GM23338 (cell line): ENCODE measurements at regions not wholly inside any gene's neighbourhood (a gene's known extent, or its start where the extent isn't known, plus 50 kb on each side); places are given as distances from the start of the nearest gene placed in this dataset.

Experiments used
- ATAC-seq: fragments of 200-7000 bp; cut with Tn5 transposase; 3 replicates; pipeline ENCODE4 v1.9.1; 2020
- DNase-seq: peaks from one replicate; pipeline ENCODE4 v3.0.0-alpha.2; 2015; ENCODE audit warnings: low spot score
- H2AFZ ChIP-seq: fragments of 200-600 bp; sonication (generic); 2 replicates; pipeline ENCODE4 v1.8.0; 2016; ENCODE audit warnings: antibody characterized with exemption, mild to moderate bottlenecking, moderate library complexity
- H3F3A ChIP-seq: fragments of 200-600 bp; sonication (generic); replicated peaks from 2 replicates; pipeline ENCODE4 v1.8.0; 2017; ENCODE audit warnings: antibody characterized with exemption, mixed run types, low read depth
- H3K27ac ChIP-seq: fragments of 200-600 bp; sonication (generic); 2 replicates; pipeline ENCODE4 v1.6.1; 2016; ENCODE audit warnings: low read depth
- H3K27me3 ChIP-seq: fragments of 200-600 bp; sonication (generic); 2 replicates; pipeline ENCODE4 v1.8.0; 2016; ENCODE audit warnings: mild to moderate bottlenecking, mixed run types, moderate library complexity; ENCODE audit not compliant: insufficient read depth
- H3K36me3 ChIP-seq: fragments of 200-600 bp; sonication (generic); 2 replicates; pipeline ENCODE4 v1.8.0; 2016; ENCODE audit warnings: mild to moderate bottlenecking; ENCODE audit not compliant: insufficient read depth
- H3K4me1 ChIP-seq: fragments of 200-600 bp; sonication (generic); 2 replicates; pipeline ENCODE4 v1.8.0; 2016; ENCODE audit warnings: mild to moderate bottlenecking, moderate library complexity; ENCODE audit not compliant: insufficient read depth
- H3K4me2 ChIP-seq: fragments of 200-600 bp; sonication (generic); 2 replicates; pipeline ENCODE4 v1.7.1; 2017; ENCODE audit warnings: mixed run types
- H3K4me3 ChIP-seq: fragments of 200-600 bp; sonication (generic); 2 replicates; pipeline ENCODE4 v1.6.1; 2016; ENCODE audit warnings: mixed run types
- H3K79me2 ChIP-seq: fragments of 200-600 bp; sonication (generic); replicated peaks from 2 replicates; pipeline ENCODE4 v1.8.0; 2017; ENCODE audit warnings: mild to moderate bottlenecking; ENCODE audit not compliant: insufficient read depth
- H3K9me2 ChIP-seq: fragments of 200-600 bp; sonication (generic); 2 replicates; pipeline ENCODE4 v1.8.0; 2017; ENCODE audit not compliant: insufficient read depth
- H4K20me1 ChIP-seq: fragments of 200-600 bp; sonication (generic); replicated peaks from 2 replicates; pipeline ENCODE4 v1.8.0; 2017; ENCODE audit warnings: mild to moderate bottlenecking; ENCODE audit not compliant: insufficient read depth
- H3K27ac Mint-ChIP-seq: 2 replicates; pipeline ENCODE4 v1.8.0; 2020; ENCODE audit warnings: inconsistent platforms, mild to moderate bottlenecking, moderate library complexity, mixed read lengths
- H3K27me3 Mint-ChIP-seq: 3 replicates; pipeline ENCODE4 v1.8.0; 2022; ENCODE audit warnings: low read depth, mild to moderate bottlenecking, moderate library complexity, mixed read lengths, inconsistent platforms; ENCODE audit not compliant: insufficient read depth, poor library complexity
- H3K36me3 Mint-ChIP-seq: 3 replicates; pipeline ENCODE4 v1.8.0; 2021; ENCODE audit warnings: low read depth, mild to moderate bottlenecking, inconsistent platforms, moderate library complexity, mixed read lengths
- H3K4me1 Mint-ChIP-seq: 3 replicates; pipeline ENCODE4 v1.8.0; 2020; ENCODE audit warnings: mild to moderate bottlenecking, inconsistent platforms, mixed read lengths
- H3K4me3 Mint-ChIP-seq: 3 replicates; pipeline ENCODE4 v1.8.0; 2021; ENCODE audit warnings: moderate library complexity, mild to moderate bottlenecking, inconsistent platforms, mixed read lengths
- H3K9me3 Mint-ChIP-seq: 3 replicates; pipeline ENCODE4 v1.8.0; 2020; ENCODE audit warnings: moderate library complexity, mild to moderate bottlenecking, inconsistent platforms, mixed read lengths
- EZH2phosphoT487 ChIP-seq: fragments of 200-600 bp; sonication (generic); IDR thresholded peaks from one replicate; pipeline ENCODE4 v1.8.1; 2018; ENCODE audit warnings: antibody characterized with exemption; ENCODE audit not compliant: unreplicated experiment
- NANOG ChIP-seq: IDR thresholded peaks from 2 replicates; pipeline ENCODE4 v1.6.1; 2016; ENCODE audit warnings: antibody characterized with exemption, borderline replicate concordance
- STAT1 ChIP-seq: IDR thresholded peaks from one replicate; pipeline ENCODE4 v1.6.1; 2016; ENCODE audit warnings: antibody characterized with exemption; ENCODE audit not compliant: unreplicated experiment
- ZNF114 ChIP-seq: fragments of 250-450 bp; sonication (Bioruptor Pico); IDR thresholded peaks from 2 replicates; pipeline ENCODE4 v1.5.0; 2020; ENCODE audit warnings: mild to moderate bottlenecking, moderate library complexity
- TF ChIP-seq, protein P1 (sequence below), 2 experiments: fragments of 200-600 bp in 1 of 2; sonication (generic) in 1 of 2; conservative IDR thresholded peaks; 2 replicates each; pipeline versions ENCODE4 v1.5.1 to v1.6.1; 2016 to 2017; ENCODE audit warnings: antibody characterized with exemption in 2 of 2, low read depth in 2 of 2, mild to moderate bottlenecking in 2 of 2, moderate library complexity in 1 of 2
- TF ChIP-seq, protein P2 (sequence below): fragments of 250-450 bp; sonication (Bioruptor Pico); IDR thresholded peaks from 2 replicates; pipeline ENCODE4 v1.5.0; 2020; ENCODE audit warnings: mild to moderate bottlenecking, moderate library complexity
- TF ChIP-seq, protein P3 (sequence below): IDR thresholded peaks from 2 replicates; pipeline ENCODE4 v1.6.1; 2016; ENCODE audit warnings: antibody characterized with exemption

DNA sequence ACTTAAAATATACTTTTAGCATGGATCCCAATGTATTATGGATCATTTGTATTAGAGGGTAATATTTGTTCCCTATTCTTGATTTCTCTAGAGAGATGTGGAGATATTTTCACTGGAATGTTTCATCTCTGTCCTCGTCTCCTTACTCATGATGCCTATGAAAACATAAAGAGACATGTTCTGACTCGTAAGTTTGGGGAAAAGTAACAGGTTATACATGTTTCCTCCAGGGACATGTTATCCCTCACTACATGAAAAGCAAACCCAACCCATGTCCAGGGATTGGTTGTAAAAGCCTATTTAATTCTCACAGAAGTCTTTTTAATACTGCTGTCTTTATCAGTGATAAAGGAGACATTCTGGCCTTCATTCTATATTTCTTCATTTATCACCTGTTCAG, 621.4 kb downstream of the GABRG1 start:
- Histone ChIP-seq H3K27me3 (no peaks in the 10 kb centered on the region), H3F3A (no peaks in the 10 kb centered on the region), H3K4me2 (no peak overlapping the region), H4K20me1 (no peaks in the 10 kb centered on the region), H3K27ac (no peak overlapping the region), H3K9me2 (no peaks in the 10 kb centered on the region), H3K36me3 (no peaks in the 10 kb centered on the region), H3K4me1 (no peaks in the 10 kb centered on the region), H3K79me2 (no peaks in the 10 kb centered on the region), H3K4me3 (no peak overlapping the region), H2AFZ (no peak overlapping the region)
- DNase-seq (no peak), ATAC-seq (no peak)
- Mint-ChIP-seq H3K27ac (no peak overlapping the region), H3K4me1 (no peaks in the 10 kb centered on the region), H3K27me3 (no peaks in the 10 kb centered on the region), H3K4me3 (no peak overlapping the region), H3K9me3 (peaks cover 55% of the 10 kb centered on the region), H3K36me3 (no peaks in the 10 kb centered on the region; the same call in 2 of the 3 replicates)
- TF ChIP-seq, protein P1, sequence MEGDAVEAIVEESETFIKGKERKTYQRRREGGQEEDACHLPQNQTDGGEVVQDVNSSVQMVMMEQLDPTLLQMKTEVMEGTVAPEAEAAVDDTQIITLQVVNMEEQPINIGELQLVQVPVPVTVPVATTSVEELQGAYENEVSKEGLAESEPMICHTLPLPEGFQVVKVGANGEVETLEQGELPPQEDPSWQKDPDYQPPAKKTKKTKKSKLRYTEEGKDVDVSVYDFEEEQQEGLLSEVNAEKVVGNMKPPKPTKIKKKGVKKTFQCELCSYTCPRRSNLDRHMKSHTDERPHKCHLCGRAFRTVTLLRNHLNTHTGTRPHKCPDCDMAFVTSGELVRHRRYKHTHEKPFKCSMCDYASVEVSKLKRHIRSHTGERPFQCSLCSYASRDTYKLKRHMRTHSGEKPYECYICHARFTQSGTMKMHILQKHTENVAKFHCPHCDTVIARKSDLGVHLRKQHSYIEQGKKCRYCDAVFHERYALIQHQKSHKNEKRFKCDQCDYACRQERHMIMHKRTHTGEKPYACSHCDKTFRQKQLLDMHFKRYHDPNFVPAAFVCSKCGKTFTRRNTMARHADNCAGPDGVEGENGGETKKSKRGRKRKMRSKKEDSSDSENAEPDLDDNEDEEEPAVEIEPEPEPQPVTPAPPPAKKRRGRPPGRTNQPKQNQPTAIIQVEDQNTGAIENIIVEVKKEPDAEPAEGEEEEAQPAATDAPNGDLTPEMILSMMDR (conservative IDR thresholded peaks at IDR 0.05; ENCODE audit: low read depth in 2 of 2) = no peak
- TF ChIP-seq, protein P2, sequence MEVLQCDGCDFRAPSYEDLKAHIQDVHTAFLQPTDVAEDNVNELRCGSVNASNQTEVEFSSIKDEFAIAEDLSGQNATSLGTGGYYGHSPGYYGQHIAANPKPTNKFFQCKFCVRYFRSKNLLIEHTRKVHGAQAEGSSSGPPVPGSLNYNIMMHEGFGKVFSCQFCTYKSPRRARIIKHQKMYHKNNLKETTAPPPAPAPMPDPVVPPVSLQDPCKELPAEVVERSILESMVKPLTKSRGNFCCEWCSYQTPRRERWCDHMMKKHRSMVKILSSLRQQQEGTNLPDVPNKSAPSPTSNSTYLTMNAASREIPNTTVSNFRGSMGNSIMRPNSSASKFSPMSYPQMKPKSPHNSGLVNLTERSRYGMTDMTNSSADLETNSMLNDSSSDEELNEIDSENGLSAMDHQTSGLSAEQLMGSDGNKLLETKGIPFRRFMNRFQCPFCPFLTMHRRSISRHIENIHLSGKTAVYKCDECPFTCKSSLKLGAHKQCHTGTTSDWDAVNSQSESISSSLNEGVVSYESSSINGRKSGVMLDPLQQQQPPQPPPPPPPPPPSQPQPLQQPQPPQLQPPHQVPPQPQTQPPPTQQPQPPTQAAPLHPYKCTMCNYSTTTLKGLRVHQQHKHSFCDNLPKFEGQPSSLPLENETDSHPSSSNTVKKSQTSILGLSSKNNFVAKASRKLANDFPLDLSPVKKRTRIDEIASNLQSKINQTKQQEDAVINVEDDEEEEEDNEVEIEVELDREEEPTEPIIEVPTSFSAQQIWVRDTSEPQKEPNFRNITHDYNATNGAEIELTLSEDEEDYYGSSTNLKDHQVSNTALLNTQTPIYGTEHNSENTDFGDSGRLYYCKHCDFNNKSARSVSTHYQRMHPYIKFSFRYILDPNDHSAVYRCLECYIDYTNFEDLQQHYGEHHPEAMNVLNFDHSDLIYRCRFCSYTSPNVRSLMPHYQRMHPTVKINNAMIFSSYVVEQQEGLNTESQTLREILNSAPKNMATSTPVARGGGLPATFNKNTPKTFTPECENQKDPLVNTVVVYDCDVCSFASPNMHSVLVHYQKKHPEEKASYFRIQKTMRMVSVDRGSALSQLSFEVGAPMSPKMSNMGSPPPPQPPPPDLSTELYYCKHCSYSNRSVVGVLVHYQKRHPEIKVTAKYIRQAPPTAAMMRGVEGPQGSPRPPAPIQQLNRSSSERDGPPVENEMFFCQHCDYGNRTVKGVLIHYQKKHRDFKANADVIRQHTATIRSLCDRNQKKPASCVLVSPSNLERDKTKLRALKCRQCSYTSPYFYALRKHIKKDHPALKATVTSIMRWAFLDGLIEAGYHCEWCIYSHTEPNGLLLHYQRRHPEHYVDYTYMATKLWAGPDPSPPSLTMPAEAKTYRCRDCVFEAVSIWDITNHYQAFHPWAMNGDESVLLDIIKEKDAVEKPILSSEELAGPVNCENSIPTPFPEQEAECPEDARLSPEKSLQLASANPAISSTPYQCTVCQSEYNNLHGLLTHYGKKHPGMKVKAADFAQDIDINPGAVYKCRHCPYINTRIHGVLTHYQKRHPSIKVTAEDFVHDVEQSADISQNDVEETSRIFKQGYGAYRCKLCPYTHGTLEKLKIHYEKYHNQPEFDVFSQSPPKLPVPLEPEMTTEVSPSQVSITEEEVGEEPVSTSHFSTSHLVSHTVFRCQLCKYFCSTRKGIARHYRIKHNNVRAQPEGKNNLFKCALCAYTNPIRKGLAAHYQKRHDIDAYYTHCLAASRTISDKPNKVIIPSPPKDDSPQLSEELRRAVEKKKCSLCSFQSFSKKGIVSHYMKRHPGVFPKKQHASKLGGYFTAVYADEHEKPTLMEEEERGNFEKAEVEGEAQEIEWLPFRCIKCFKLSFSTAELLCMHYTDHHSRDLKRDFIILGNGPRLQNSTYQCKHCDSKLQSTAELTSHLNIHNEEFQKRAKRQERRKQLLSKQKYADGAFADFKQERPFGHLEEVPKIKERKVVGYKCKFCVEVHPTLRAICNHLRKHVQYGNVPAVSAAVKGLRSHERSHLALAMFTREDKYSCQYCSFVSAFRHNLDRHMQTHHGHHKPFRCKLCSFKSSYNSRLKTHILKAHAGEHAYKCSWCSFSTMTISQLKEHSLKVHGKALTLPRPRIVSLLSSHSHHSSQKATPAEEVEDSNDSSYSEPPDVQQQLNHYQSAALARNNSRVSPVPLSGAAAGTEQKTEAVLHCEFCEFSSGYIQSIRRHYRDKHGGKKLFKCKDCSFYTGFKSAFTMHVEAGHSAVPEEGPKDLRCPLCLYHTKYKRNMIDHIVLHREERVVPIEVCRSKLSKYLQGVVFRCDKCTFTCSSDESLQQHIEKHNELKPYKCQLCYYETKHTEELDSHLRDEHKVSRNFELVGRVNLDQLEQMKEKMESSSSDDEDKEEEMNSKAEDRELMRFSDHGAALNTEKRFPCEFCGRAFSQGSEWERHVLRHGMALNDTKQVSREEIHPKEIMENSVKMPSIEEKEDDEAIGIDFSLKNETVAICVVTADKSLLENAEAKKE (CRISPR knock-in tag) = no peak
- TF ChIP-seq STAT1 (no peak), NANOG (no peak), EZH2phosphoT487 (no peak), ZNF114 (CRISPR knock-in tag) (no peak)
- TF ChIP-seq, protein P3, sequence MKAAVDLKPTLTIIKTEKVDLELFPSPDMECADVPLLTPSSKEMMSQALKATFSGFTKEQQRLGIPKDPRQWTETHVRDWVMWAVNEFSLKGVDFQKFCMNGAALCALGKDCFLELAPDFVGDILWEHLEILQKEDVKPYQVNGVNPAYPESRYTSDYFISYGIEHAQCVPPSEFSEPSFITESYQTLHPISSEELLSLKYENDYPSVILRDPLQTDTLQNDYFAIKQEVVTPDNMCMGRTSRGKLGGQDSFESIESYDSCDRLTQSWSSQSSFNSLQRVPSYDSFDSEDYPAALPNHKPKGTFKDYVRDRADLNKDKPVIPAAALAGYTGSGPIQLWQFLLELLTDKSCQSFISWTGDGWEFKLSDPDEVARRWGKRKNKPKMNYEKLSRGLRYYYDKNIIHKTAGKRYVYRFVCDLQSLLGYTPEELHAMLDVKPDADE = no peak
